ENCODE measurements at regions not wholly inside any gene's neighbourhood (a gene's known extent, or its start where the extent isn't known, plus 50 kb on each side); places are given as distances from the start of the nearest gene placed in this dataset.
"Not testable (repeated sequence)": the region's sequence is repeated elsewhere in the genome, so short reads cannot be mapped to it uniquely, and the experiment has no call there.

- H3K4me3 ChIP-seq, result no peak overlapping the region
- no peak for DNase-seq (ENCODE audit: low spot score in 2 of 2)
- no peaks in the 10 kb centered on the region for H3K27me3 ChIP-seq
- H3K9me3 ChIP-seq, result no peaks in the 10 kb centered on the region
- H3K27ac ChIP-seq, result no peak overlapping the region
- H3K36me3 ChIP-seq, result no peaks in the 10 kb centered on the region
- intact Hi-C loops (cut with DNase I), result no loop called here
- TF ChIP-seq, protein P1, sequence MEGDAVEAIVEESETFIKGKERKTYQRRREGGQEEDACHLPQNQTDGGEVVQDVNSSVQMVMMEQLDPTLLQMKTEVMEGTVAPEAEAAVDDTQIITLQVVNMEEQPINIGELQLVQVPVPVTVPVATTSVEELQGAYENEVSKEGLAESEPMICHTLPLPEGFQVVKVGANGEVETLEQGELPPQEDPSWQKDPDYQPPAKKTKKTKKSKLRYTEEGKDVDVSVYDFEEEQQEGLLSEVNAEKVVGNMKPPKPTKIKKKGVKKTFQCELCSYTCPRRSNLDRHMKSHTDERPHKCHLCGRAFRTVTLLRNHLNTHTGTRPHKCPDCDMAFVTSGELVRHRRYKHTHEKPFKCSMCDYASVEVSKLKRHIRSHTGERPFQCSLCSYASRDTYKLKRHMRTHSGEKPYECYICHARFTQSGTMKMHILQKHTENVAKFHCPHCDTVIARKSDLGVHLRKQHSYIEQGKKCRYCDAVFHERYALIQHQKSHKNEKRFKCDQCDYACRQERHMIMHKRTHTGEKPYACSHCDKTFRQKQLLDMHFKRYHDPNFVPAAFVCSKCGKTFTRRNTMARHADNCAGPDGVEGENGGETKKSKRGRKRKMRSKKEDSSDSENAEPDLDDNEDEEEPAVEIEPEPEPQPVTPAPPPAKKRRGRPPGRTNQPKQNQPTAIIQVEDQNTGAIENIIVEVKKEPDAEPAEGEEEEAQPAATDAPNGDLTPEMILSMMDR (IDR thresholded peaks at IDR 0.05), result no peak
- no peaks in the 10 kb centered on the region for H3K4me1 ChIP-seq
Observed at GRCh38 chr12:58671196-58671595, 249.1 kb downstream of the LRIG3 start.

DNA sequence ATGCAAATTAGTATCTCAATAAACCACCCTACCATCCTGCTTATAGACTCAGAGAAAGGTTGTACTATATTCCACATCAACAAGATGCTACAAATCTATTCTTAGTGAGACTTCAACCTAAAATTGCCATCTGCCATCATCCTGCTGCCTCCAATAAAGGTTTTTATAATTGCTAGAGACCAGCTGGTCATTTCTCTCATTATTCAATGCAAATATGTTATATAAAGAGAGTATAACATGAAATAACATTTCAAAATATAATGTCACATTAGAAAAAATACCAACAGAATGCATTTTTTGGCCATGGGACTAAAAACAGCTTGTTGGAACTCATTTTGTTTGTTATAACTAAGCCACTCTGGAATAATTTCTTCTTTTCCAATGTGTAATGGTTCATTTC is 247.3 kb downstream of the LRIG3 start:
- Histone ChIP-seq H3K27me3 (no peaks in the 10 kb centered on the region), H3K4me1 (no peaks in the 10 kb centered on the region), H3K4me3 (no peak overlapping the region), H3K9me3 (peaks cover 0 to 2% of the 10 kb centered on the region in 2 donors), H3K27ac (no peak overlapping the region), H3K36me3 (no peaks in the 10 kb centered on the region)
- DNase-seq (ENCODE audit: low spot score in 2 of 2), result no peak
- TF ChIP-seq, protein P1 (IDR thresholded peaks at IDR 0.05), result no peak
- intact Hi-C loops (cut with DNase I), result no loop called here

GRCh38 chr12:58677833-58678232 is 242.5 kb downstream of the LRIG3 start:
- H3K9me3 ChIP-seq, result peaks cover 0 to 21% of the 10 kb centered on the region in 2 donors
- H3K4me1 ChIP-seq; DNase-seq (ENCODE audit: low spot score in 2 of 2); H3K27me3 ChIP-seq; H3K27ac ChIP-seq; intact Hi-C loops (cut with DNase I); H3K36me3 ChIP-seq; H3K4me3 ChIP-seq: not testable (repeated sequence)

DNA sequence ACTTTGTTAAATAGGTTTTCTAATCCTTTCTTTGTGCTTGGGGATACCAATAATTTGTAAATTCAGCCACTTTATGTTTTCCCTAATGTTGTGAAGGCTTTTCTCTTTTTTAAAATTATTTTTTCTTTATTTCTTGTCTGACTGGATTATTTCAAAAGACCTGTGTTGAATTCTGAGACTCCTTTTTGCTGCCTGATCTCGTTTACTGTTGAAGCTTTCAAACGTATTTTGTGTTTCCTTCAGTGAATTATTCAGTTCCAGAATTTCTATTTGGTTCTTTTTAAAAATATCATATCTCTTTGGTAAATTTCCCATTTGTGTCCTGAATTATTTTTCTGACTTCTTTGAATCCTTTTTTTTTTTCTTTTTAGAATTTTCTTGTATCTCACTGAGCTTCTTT is 241.6 kb downstream of the LRIG3 start:
- H3K27ac ChIP-seq, result no peak overlapping the region
- no peak for DNase-seq (ENCODE audit: low spot score in 2 of 2)
- intact Hi-C loops (cut with DNase I), result no loop called here
- TF ChIP-seq, protein P1 (IDR thresholded peaks at IDR 0.05), result no peak
- no peaks in the 10 kb centered on the region for H3K27me3 ChIP-seq
- H3K4me3 ChIP-seq, result no peak overlapping the region
- no peaks in the 10 kb centered on the region for H3K36me3 ChIP-seq
- H3K9me3 ChIP-seq, result peaks cover 0 to 21% of the 10 kb centered on the region in 2 donors
- H3K4me1 ChIP-seq, result no peaks in the 10 kb centered on the region

GRCh38 chr12:58681730-58682129 is 238.6 kb downstream of the LRIG3 start:
- no peaks in the 10 kb centered on the region for H3K4me1 ChIP-seq
- DNase-seq (ENCODE audit: low spot score in 2 of 2), result no peak
- H3K27ac ChIP-seq, result no peak overlapping the region

DNA sequence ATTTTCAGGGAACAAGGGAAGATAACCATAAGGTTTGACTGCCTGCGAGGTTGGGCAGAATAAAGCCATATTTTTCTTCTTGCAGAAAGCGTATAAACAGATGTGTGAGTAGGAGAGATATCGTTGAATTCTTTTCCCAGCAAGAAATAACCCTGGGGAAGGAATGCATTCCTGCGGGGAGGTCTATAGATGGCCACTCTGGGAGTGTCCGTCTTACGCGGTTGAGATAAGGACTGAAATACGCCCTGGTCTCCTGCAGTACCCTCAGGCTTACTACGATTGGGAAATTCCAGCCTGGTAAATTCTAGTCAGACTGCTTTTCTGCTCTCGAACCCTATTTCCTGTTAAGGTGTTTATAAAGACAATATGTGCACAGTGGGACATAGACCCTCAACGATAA is 225.0 kb downstream of the LRIG3 start:
- no peak overlapping the region for H3K4me3 ChIP-seq
- TF ChIP-seq, protein P1 (IDR thresholded peaks at IDR 0.05), result no peak
- no peaks in the 10 kb centered on the region for H3K36me3 ChIP-seq
- no peak for DNase-seq (ENCODE audit: low spot score in 2 of 2)
- no peaks in the 10 kb centered on the region for H3K27me3 ChIP-seq
- no peak overlapping the region for H3K27ac ChIP-seq
- H3K9me3 ChIP-seq, result no peaks in the 10 kb centered on the region
- intact Hi-C loops (cut with DNase I), result no loop called here
- H3K4me1 ChIP-seq, result no peaks in the 10 kb centered on the region

More at GRCh38 chr12:58681730-58682129, 238.6 kb downstream of the LRIG3 start:
- no peaks in the 10 kb centered on the region for H3K27me3 ChIP-seq
- no peaks in the 10 kb centered on the region for H3K36me3 ChIP-seq
- no peak overlapping the region for H3K4me3 ChIP-seq
- H3K9me3 ChIP-seq, result peaks cover 0 to 21% of the 10 kb centered on the region in 2 donors
- TF ChIP-seq, protein P1 (IDR thresholded peaks at IDR 0.05), result no peak
- intact Hi-C loops (cut with DNase I), result no loop called here
